HG03342 (cell line): ENCODE measurements at regions not wholly inside any gene's neighbourhood (a gene's known extent, or its start where the extent isn't known, plus 50 kb on each side); places are given as distances from the start of the nearest gene placed in this dataset.
A peak's percentile ranks its signal among the peaks of the same experiment; 100 is the strongest.
"Not testable (repeated sequence)": the region's sequence is repeated elsewhere in the genome, so short reads cannot be mapped to it uniquely, and the experiment has no call there.

Source experiments
- ATAC-seq: cut with Tn5 transposase; IDR thresholded peaks from one replicate; pipeline ENCODE4 v1.9.1; 2021; ENCODE audit warnings: mild to moderate bottlenecking, moderate library complexity; ENCODE audit not compliant: unreplicated experiment

GRCh38 chr9:34907044-34907443 is 51.0 kb upstream of the PHF24 start:
- ATAC-seq: no peak

- peak; percentile 77 for ATAC-seq
These were observed 58.4 kb upstream of the PHF24 start for GRCh38 chr9:34899535-34900158.

GRCh38 chr9:34898846-34899245 is 59.2 kb upstream of the PHF24 start:
- no peak for ATAC-seq

- ATAC-seq: no peak
These were observed 62.0 kb upstream of the PHF24 start for GRCh38 chr9:34896112-34896511.

GRCh38 chr9:34892886-34893285 is 65.2 kb upstream of the PHF24 start:
- no peak for ATAC-seq

- ATAC-seq: no peak
These were observed 66.7 kb upstream of the PHF24 start for GRCh38 chr9:34891386-34891785.

GRCh38 chr9:34887841-34888240 is 70.2 kb upstream of the PHF24 start:
- ATAC-seq: no peak

GRCh38 chr9:34884747-34885189 is 73.3 kb upstream of the PHF24 start:
- ATAC-seq: peak; percentile 82

- no peak for ATAC-seq
These were observed 82.0 kb upstream of the PHF24 start for GRCh38 chr9:34876096-34876495.

GRCh38 chr9:34869390-34869789 is 88.7 kb upstream of the PHF24 start:
- no peak for ATAC-seq

GRCh38 chr9:34866614-34867013 is 91.5 kb upstream of the PHF24 start:
- ATAC-seq: no peak

GRCh38 chr9:34863426-34863825 is 94.7 kb upstream of the PHF24 start:
- ATAC-seq: no peak

- ATAC-seq: no peak
These were observed 95.2 kb upstream of the PHF24 start for GRCh38 chr9:34862836-34863235.

GRCh38 chr9:34862043-34862442 is 96.0 kb upstream of the PHF24 start:
- ATAC-seq: no peak

GRCh38 chr9:34855016-34855415 is 103.1 kb upstream of the PHF24 start:
- ATAC-seq: not testable (repeated sequence)

GRCh38 chr9:34830068-34830467 is 120.1 kb upstream of the CCL21 start:
- no peak for ATAC-seq

GRCh38 chr9:34826999-34827538 is 117.1 kb upstream of the CCL21 start:
- no peak for ATAC-seq

GRCh38 chr9:34825775-34826174 is 115.8 kb upstream of the CCL21 start:
- ATAC-seq: no peak

- no peak for ATAC-seq
These were observed 113.8 kb upstream of the CCL21 start for GRCh38 chr9:34823778-34824177.

- no peak for ATAC-seq
These were observed 100.2 kb upstream of the CCL21 start for GRCh38 chr9:34810187-34810524.

GRCh38 chr9:34809504-34810186 is 99.7 kb upstream of the CCL21 start:
- no peak for ATAC-seq

- ATAC-seq: no peak
These were observed 93.0 kb upstream of the CCL21 start for GRCh38 chr9:34802916-34803315.

- no peak for ATAC-seq
These were observed 87.4 kb upstream of the CCL21 start for GRCh38 chr9:34797367-34797766.
